ENCODE measurements at regions not wholly inside any gene's neighbourhood (a gene's known extent, or its start where the extent isn't known, plus 50 kb on each side); places are given as distances from the start of the nearest gene placed in this dataset.
"Not testable (repeated sequence)": the region's sequence is repeated elsewhere in the genome, so short reads cannot be mapped to it uniquely, and the experiment has no call there.

- TF ChIP-seq POLR2A (IDR thresholded peaks at IDR 0.05; ENCODE audit: low read depth, low read length); CEBPB (IDR thresholded peaks at IDR 0.05; ENCODE audit: low read depth, low read length); SMC3 (IDR thresholded peaks at IDR 0.05; ENCODE audit: low read depth, low read length); RAD21 (IDR thresholded peaks at IDR 0.05; ENCODE audit: low read length); RFX5 (IDR thresholded peaks at IDR 0.05; ENCODE audit: low read depth, low read length); BHLHE40 (IDR thresholded peaks at IDR 0.05; ENCODE audit: low read depth, low read length); MAZ (IDR thresholded peaks at IDR 0.05; ENCODE audit: borderline replicate concordance, low read depth, low read length): not testable (repeated sequence)
- TF ChIP-seq, protein P1, sequence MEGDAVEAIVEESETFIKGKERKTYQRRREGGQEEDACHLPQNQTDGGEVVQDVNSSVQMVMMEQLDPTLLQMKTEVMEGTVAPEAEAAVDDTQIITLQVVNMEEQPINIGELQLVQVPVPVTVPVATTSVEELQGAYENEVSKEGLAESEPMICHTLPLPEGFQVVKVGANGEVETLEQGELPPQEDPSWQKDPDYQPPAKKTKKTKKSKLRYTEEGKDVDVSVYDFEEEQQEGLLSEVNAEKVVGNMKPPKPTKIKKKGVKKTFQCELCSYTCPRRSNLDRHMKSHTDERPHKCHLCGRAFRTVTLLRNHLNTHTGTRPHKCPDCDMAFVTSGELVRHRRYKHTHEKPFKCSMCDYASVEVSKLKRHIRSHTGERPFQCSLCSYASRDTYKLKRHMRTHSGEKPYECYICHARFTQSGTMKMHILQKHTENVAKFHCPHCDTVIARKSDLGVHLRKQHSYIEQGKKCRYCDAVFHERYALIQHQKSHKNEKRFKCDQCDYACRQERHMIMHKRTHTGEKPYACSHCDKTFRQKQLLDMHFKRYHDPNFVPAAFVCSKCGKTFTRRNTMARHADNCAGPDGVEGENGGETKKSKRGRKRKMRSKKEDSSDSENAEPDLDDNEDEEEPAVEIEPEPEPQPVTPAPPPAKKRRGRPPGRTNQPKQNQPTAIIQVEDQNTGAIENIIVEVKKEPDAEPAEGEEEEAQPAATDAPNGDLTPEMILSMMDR (conservative IDR thresholded peaks at IDR 0.05; ENCODE audit: low read depth, low read length), result not testable (repeated sequence)
- TF ChIP-seq, protein P2, sequence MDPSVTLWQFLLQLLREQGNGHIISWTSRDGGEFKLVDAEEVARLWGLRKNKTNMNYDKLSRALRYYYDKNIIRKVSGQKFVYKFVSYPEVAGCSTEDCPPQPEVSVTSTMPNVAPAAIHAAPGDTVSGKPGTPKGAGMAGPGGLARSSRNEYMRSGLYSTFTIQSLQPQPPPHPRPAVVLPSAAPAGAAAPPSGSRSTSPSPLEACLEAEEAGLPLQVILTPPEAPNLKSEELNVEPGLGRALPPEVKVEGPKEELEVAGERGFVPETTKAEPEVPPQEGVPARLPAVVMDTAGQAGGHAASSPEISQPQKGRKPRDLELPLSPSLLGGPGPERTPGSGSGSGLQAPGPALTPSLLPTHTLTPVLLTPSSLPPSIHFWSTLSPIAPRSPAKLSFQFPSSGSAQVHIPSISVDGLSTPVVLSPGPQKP (IDR thresholded peaks at IDR 0.05; ENCODE audit: borderline replicate concordance, low read depth, low read length), result not testable (repeated sequence)
These were observed 287.4 kb upstream of the ERCC4 start for GRCh38 chr16:13632504-13632903.

Measured in IMR-90 (cell line).